Activated B cell treated with CpG ODN at 0.5 μM for 24 hours (primary cell): ENCODE measurements at regions not wholly inside any gene's neighbourhood (a gene's known extent, or its start where the extent isn't known, plus 50 kb on each side); places are given as distances from the start of the nearest gene placed in this dataset.

Experiments used
- ATAC-seq: fragments of 200-7000 bp; cut with Tn5 transposase; one replicate; pipeline ENCODE4 v1.10.0; 2021; ENCODE audit warnings: low read depth, mild to moderate bottlenecking, moderate library complexity
- CTCF ChIA-PET: fragments of 350-600 bp; sonication (Branson Sonifier 250); formaldehyde crosslinking; loops from one replicate; lab custom pipeline; 2021; ENCODE audit warnings: antibody characterized with exemption; lab: Charles Lee
- POLR2A ChIA-PET: fragments of 350-600 bp; sonication (Branson Sonifier 250); formaldehyde crosslinking; loops from one replicate; lab custom pipeline; 2021; ENCODE audit warnings: antibody characterized with exemption; lab: Charles Lee
- DNase-seq: peaks from one replicate; pipeline ENCODE4 v3.0.0; 2022
- H3K27ac Mint-ChIP-seq: one replicate; pipeline ENCODE4 v1.8.0; 2020; ENCODE audit warnings: mixed read lengths
- H3K27me3 Mint-ChIP-seq: one replicate; pipeline ENCODE4 v1.8.0; 2021; ENCODE audit warnings: mixed read lengths
- H3K36me3 Mint-ChIP-seq: one replicate; pipeline ENCODE4 v1.8.0; 2021; ENCODE audit warnings: low read depth, mixed read lengths
- H3K4me1 Mint-ChIP-seq: one replicate; pipeline ENCODE4 v1.8.0; 2021; ENCODE audit warnings: mixed read lengths
- H3K4me3 Mint-ChIP-seq: one replicate; pipeline ENCODE4 v1.8.0; 2020; ENCODE audit warnings: mild to moderate bottlenecking, mixed read lengths
- H3K9me3 Mint-ChIP-seq: one replicate; pipeline ENCODE4 v1.8.0; 2020; ENCODE audit warnings: mixed read lengths
- intact Hi-C: fragments of 100-400 bp; cut with micrococcal nuclease; formaldehyde crosslinking; loops from one replicate; pipeline ENCODE4 v1.15.1; 2024
- TF ChIP-seq, protein P1 (sequence below): fragments of 200-600 bp; IDR thresholded peaks from one replicate; pipeline ENCODE4 v1.8.0; 2022; ENCODE audit warnings: antibody characterized with exemption, mild to moderate bottlenecking

GRCh38 chr6:165899611-165900010 lies 236.6 kb upstream of the PDE10A start:
- no peaks in the 10 kb centered on the region for H3K4me1 Mint-ChIP-seq
- H3K9me3 Mint-ChIP-seq, result no peaks in the 10 kb centered on the region
- H3K4me3 Mint-ChIP-seq, result no peak overlapping the region
- H3K36me3 Mint-ChIP-seq, result no peaks in the 10 kb centered on the region
- ATAC-seq (no peak), DNase-seq (no peak)
- ChIA-PET POLR2A (no interaction called here), CTCF (no interaction called here)
- no peak overlapping the region for H3K27ac Mint-ChIP-seq
- H3K27me3 Mint-ChIP-seq, result peaks cover 8% of the 10 kb centered on the region
- TF ChIP-seq, protein P1, sequence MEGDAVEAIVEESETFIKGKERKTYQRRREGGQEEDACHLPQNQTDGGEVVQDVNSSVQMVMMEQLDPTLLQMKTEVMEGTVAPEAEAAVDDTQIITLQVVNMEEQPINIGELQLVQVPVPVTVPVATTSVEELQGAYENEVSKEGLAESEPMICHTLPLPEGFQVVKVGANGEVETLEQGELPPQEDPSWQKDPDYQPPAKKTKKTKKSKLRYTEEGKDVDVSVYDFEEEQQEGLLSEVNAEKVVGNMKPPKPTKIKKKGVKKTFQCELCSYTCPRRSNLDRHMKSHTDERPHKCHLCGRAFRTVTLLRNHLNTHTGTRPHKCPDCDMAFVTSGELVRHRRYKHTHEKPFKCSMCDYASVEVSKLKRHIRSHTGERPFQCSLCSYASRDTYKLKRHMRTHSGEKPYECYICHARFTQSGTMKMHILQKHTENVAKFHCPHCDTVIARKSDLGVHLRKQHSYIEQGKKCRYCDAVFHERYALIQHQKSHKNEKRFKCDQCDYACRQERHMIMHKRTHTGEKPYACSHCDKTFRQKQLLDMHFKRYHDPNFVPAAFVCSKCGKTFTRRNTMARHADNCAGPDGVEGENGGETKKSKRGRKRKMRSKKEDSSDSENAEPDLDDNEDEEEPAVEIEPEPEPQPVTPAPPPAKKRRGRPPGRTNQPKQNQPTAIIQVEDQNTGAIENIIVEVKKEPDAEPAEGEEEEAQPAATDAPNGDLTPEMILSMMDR, result no peak
- intact Hi-C loops, result no loop called here

- H3K27ac Mint-ChIP-seq, result no peak overlapping the region
- POLR2A ChIA-PET, result no interaction called here
- peaks cover 11% of the 10 kb centered on the region for H3K27me3 Mint-ChIP-seq
- no peak overlapping the region for H3K4me3 Mint-ChIP-seq
- TF ChIP-seq, protein P1, result no peak
- H3K4me1 Mint-ChIP-seq, result no peaks in the 10 kb centered on the region
- DNase-seq (no peak), ATAC-seq (no peak)
- H3K9me3 Mint-ChIP-seq, result no peaks in the 10 kb centered on the region
- intact Hi-C loops, result no loop called here
- CTCF ChIA-PET, result no interaction called here
- H3K36me3 Mint-ChIP-seq, result no peaks in the 10 kb centered on the region
Observed at GRCh38 chr6:165895421-165896165, 232.6 kb upstream of the PDE10A start.

DNA sequence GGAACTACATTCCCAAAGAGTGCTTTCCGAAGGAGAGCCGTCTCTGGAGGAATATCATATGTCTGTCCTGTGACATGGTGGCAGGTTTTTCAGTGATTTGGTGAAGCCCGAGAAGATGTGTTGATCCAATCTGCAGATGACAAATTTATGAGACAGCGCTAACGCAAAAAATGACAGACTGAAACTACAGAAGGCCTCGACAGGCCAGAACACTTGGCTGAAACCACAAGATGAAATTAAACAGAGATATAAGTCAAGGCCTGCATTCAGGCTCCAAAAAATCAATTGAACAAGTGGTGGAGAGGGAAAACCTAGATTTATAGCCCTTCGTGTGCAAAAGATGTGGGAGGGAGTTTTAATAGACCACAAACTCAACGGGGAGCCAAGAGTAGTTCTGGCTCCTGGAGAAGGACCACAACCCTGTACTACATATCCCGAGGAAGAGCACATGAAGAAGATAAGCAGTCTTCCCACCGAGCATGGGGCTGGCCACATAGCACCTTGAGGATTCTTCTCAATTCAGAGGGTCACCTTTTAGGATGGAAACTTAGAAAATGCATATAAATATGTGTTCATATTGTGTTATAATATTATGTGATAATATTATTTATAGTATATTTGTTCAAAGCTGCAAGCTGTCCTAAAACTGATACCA lies 231.3 kb upstream of the PDE10A start:
- H3K36me3 Mint-ChIP-seq, result no peaks in the 10 kb centered on the region
- H3K4me1 Mint-ChIP-seq, result no peaks in the 10 kb centered on the region
- TF ChIP-seq, protein P1, result no peak
- no peak for DNase-seq
- intact Hi-C loops, result no loop called here
- H3K9me3 Mint-ChIP-seq, result no peaks in the 10 kb centered on the region
- CTCF ChIA-PET, result no interaction called here
- peaks cover 10% of the 10 kb centered on the region for H3K27me3 Mint-ChIP-seq
- POLR2A ChIA-PET, result no interaction called here
- no peak overlapping the region for H3K4me3 Mint-ChIP-seq
- ATAC-seq, result no peak
- no peak overlapping the region for H3K27ac Mint-ChIP-seq

GRCh38 chr6:165893431-165893830 lies 230.4 kb upstream of the PDE10A start:
- TF ChIP-seq, protein P1, result no peak
- H3K9me3 Mint-ChIP-seq, result no peaks in the 10 kb centered on the region
- no peak overlapping the region for H3K27ac Mint-ChIP-seq
- no peak overlapping the region for H3K4me3 Mint-ChIP-seq
- ATAC-seq, result no peak
- intact Hi-C loops, result no loop called here
- DNase-seq, result no peak
- H3K27me3 Mint-ChIP-seq, result peaks cover 6% of the 10 kb centered on the region
- CTCF ChIA-PET, result no interaction called here
- no peaks in the 10 kb centered on the region for H3K4me1 Mint-ChIP-seq
- no peaks in the 10 kb centered on the region for H3K36me3 Mint-ChIP-seq
- POLR2A ChIA-PET, result no interaction called here

DNA sequence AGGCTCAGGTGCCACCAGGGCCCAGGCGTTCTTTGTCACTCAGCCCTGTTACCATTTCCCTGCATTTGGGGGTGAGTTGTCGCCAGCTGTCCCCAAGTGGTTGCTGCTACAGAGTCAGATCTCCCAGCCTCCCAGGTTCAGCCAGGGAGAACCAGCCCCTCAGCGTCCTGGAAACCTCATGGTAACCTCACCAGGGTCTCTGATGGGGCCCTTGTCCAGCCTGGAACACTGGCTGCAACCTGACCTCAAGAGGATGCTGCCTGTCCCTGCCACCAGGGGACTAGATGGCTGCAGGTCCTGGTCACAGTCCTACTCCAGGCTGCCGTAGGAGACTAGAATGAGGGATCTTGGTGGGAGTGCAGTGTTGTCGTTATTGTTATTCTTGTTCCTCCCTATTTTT lies 228.3 kb upstream of the PDE10A start:
- ATAC-seq (no peak), DNase-seq (no peak)
- TF ChIP-seq, protein P1, result no peak
- Mint-ChIP-seq H3K4me3 (no peak overlapping the region), H3K36me3 (no peaks in the 10 kb centered on the region), H3K27me3 (peaks cover 6% of the 10 kb centered on the region), H3K9me3 (peaks cover 6% of the 10 kb centered on the region), H3K4me1 (no peaks in the 10 kb centered on the region), H3K27ac (no peak overlapping the region)
- POLR2A ChIA-PET, result no interaction called here
- CTCF ChIA-PET, result no interaction called here
- intact Hi-C loops, result no loop called here
